IPS-NIHi7 (cell line): ENCODE measurements at regions not wholly inside any gene's neighbourhood (a gene's known extent, or its start where the extent isn't known, plus 50 kb on each side); places are given as distances from the start of the nearest gene placed in this dataset.
"Not testable (repeated sequence)": the region's sequence is repeated elsewhere in the genome, so short reads cannot be mapped to it uniquely, and the experiment has no call there.

Source experiments
- DNase-seq: peaks from one replicate; pipeline ENCODE4 v3.0.0; 2012; ENCODE audit warnings: mixed read lengths; ENCODE audit errors: extremely low spot score

DNA sequence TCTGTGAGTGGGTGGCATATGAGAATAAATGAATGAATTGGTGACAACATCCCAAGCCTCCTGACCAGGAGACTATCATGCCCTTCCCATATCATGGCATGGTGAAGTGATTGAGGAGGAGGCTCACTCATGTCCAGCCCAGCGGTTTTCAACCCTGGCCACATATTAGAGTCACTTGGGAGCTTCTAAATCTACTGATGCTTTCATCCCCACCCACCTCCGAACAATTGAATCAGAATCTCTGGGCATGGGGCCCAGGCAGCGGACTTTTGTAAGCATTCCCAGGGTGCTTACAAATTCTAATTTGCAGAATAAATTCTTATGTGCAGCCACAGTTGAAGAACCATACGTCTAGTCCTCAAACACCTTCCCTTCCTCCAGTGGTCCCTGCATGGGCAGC, 81.7 kb upstream of the SEC11C start:
- DNase-seq: no peak

DNA sequence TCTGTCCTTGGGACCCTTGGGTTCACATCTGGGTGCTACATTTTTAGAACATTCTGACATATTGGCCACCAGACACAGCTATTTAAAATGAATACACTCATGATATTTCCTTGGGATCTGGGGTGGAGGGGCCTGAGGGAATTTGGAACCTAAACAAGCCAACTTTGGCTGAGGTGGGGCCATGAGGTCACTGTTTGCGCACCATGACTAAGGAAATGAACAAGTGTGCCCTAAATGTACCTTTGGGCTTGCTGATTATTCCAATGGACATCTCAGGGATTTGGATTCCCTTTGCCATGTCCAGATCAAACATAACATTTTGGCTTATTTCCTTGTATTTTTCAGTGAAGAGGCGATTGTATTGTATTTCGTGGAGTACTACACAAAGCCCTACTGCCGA, 80.5 kb upstream of the SEC11C start:
- no peak for DNase-seq

DNA sequence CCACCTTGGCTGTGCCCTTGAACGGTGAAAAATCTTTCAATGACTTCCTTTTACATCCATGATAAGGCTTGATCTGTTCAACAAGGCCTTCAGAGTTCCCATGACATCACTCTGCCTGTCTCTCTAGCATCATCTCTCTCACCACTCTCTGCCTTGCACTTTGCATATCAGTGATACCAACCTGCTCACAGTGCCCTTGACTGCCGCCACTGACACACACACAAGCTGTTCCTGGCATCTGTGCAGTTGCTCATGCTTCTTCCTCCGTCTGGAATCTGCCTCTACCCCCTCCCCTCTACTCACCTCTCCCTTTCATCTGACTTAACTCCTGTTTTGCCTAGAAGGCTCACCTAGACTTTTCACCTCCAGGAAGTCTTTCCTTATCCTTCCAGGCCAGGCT, 79.1 kb upstream of the SEC11C start:
- DNase-seq: no peak

DNA sequence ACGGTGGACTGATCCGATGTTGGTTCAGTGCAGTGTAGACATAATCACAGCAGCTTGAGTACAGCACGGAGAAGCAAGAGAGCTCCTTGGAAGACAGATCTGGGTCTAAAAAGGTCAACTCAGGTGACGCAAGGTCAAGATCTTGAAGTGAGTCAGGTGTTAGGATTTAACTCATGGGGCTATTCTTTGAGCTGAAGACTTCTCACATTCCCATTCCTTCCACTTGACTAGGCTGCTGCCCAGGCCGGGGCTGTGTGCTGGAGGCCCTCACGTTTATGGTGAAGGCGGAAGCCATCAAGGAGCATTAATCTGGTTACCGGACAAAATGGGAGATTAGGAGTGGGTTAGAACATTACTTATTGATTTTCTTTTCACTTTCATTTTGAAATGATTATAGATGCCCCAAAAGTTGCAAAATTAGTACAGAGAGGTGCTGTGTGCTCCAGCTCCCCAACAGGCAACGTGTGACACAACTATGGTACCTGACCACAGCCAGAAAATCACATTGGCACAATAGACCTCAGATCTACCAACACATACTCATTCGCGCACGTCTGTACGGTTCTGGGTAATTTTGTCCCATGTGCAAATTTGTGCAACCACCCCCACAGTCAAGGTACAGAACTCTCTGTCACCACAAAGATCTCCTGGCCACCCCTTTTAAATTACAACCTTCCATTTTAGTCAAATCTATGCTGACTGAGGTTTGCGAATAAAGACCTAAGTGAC, 77.6 kb upstream of the SEC11C start:
- no peak for DNase-seq

DNA sequence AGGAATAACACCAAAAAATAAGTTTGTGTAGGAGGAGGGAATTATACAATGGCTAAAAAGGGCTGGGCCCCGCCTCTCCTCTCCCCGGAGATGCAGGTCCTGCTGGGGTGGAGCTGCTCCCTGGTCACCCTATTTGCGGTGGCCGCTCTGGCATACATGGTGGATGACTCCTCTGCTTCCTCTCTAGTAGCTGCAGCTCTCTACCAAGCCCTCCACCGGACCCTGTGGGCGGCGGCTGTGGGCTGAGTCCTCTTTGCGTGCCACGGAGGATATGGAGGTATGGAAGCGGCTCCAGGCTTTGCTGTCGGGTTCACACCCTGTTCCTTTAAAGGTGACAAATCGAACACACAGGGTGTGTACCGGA, 77.1 kb upstream of the SEC11C start:
- DNase-seq: no peak

DNA sequence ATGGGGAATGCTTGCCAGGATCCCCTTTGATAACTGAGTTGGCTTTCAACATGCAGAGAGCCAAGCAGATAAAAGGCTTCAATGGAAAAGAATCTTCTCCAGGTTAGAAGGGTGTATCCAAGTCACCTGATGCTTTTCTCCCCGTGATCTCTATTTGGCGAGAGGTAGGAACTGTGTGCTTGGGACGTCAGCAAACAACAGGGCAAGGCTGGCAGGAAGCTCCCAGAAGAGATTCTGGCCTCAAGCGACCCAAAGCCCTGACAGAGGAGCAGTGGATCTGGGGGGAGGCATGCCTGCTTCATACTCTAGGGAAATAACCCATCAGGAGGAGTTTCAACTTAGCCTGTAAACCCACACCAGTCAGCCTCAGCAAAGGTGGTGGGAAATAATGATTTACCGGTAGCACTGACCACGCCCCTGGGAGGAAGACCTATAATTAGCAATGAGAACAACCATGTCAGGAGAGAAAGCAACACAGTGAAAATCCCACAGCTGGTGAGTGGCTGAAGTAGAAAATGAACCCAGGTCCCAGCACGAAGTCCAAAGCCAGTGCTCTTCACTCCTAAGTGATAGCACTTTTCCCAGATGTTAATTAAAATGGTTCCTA, 76.3 kb upstream of the SEC11C start:
- no peak for DNase-seq

DNA sequence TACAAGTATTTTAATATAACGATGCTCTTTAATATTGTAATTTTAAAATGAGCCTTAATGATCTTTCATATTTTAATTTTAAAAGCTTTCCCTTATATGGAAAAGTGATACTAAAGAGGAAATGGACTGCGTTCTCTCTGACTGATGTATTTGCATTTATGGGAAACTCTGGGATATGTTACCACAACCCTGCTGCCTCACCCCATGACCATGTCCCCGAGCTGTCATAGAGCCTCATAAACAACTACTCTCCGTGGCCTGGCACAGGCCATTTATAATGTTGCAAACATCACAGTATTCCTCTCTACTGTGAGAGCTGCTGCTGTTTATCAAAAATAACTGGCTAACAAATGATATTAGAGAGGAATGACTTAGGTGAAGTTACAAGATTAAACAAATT, 75.8 kb upstream of the SEC11C start:
- no peak for DNase-seq

DNA sequence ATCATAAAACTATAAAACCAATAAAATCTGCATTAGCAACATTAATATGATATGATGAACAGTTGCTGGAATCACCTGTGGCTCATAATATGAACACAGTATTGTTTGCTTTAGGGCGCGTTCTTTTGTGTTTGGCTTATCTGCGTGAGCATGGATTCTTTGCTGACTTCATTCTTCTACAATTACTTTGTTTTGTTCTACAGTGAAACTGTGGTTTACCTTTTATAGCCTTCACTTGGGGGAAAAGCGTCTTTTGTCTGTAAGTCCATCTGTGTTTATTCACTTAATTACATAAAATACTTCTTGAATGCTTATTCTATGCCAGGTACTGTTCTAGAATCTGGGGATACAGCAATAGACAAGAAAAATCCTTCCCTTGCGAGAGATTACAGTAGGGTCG, 74.0 kb upstream of the SEC11C start:
- DNase-seq: no peak

DNA sequence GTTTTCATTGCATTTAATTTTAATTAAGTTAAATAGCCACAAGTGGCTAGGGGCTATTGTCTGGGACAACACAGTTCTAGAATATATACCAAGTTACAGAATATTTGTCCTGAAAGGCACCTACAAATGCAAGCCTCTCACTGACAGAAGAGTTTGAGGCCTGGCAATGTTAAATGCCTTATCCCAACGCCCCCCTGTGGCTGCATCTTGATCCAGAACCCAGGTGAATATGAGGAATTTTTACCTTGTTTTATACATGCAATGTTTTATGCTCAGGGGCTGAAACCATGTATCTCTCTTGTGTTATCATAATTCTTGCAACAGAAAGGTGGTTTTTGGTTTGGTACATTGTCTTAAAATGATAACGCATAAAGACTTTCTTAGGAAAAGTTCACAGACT, 71.8 kb upstream of the SEC11C start:
- DNase-seq: peak; percentile 33

DNA sequence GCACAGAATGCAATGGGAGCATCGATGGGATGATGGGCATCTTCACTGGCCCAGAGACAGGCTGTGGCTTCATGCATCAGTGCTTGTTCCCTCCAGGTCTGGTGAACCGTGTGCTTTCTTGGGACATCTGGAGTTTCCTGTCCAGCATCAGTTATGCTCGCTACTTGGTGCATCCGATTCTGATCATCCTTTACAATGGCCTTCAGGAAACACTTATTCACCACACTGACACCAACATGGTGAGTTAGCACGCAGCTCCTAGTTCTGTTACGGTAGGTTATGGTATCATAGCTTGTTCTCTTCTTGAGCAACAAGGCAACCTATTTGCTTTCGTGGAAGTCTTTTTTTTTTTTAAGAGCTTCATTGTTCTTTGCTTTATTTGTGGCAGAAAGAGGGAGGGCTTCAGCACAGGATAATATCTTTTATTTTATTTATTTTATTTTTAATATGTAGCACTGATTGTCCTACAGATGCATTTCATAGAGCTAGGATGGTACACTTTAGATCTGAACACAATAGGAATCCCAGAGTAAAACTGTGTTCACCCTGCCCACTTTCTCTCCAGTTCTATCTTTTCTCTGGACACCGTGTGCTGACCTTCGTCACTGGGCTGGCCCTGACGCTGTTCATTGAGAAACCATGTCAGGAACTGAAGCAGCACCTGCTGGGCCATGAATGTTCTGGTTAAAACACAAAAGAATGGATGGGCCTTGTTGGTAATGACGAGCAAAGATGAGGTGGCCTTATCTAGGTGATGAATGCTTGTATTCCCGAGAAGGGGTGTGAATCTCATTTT, 71.2 kb upstream of the SEC11C start:
- DNase-seq: no peak

DNA sequence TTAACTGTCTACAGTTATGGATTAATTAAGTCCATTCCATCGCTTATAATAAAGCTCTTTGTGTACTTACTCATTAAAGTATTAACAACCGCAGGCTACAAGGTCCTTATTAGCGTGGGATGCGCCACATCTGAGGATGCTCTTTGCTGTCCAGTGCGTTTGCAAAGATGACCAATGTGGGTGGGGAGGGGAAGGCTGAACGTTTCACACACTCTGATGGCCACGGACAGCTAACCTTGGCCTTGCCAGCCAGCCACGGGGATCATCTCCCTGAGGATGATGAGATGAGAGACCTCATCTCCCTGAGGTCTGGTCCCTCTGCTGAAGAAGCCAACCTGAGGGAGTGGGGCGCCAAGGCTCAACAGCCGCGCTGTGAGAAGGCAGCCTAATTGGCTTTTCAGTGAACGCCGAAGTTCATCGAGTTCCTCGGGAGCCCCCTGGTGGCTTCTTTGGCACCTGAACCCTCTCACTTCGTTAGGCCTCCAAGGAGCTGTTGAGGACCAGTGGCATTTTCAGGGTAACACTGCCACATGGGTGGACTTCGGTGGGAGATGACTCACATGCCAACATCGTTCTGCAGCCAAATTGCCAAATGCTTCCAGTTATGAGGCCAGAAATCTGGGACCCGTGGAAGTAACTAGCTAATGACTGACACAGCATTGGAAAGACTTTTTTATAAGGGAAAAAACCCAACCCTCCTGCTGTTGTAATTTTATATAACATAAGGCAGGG, 69.3 kb upstream of the SEC11C start:
- peak; percentile 90 for DNase-seq

DNA sequence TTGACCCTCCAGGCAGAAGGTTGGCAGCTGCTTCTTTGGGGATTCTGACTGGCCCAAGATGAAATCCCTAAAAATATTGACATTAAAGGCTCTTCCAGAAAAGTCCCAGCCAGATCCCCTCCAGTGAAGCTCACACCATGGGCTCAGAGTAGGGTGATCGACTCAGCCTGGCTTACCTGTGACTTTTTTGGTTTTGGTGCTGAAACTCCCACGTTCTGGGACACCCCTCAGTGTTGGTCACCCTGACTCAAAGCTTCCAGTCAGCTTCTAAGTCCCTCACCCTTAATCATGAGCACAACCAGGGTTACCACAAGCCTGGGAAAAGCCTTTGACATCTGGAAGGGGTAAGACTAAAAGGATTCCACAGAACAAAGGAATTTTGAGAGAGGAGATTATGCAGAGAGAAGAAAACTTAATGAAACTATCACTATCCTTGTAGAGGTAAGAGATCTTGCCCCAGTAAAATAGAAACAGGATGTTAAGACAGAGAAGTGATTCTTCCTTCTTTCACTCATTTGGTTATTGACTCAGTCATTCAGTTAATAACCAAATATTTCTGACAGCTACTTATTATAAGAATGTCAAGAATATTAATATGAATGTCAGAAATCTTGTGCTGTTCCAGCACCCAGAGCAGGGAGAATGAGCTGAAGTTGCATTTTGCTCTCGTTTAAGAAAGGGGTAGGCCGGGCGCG, 66.8 kb upstream of the SEC11C start:
- no peak for DNase-seq

DNA sequence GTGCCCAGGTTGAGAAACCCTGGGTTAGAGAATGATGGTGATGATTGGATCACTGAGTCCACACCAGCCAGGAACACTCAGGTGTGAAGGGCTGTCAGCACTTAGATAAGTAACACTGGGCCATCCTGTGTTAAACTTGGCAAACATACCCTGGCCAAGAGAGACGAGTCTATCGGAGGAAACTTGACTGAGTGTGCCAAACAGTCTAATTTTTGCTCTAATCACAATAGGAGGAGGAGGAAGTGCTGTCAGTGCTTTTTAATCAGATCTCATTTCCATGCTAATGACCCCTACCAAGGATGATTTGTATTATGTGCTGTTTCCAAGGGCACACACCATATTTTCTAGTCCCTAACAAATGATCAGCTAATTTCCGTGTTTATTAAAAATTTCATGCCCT, 63.8 kb upstream of the SEC11C start:
- DNase-seq: no peak

DNA sequence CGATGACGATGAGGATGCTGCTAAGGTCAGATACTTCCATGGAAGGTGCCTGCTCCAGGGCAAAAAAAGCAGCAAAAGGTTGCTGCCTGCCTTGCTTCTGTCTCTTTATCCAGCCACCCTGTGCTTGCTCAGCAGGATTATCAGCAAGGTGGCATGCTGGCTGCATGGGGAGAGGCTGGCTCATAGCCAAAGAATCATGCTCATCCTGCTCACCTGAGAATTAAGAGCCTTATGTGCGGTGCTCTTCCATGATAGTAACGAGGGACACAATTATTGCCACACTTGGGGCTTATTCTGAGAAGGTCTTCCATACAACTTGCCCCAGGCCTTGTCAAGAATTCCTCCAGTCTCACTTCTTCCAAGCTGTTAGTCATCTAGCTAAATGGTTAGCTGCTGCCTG, 60.4 kb upstream of the SEC11C start:
- no peak for DNase-seq

DNA sequence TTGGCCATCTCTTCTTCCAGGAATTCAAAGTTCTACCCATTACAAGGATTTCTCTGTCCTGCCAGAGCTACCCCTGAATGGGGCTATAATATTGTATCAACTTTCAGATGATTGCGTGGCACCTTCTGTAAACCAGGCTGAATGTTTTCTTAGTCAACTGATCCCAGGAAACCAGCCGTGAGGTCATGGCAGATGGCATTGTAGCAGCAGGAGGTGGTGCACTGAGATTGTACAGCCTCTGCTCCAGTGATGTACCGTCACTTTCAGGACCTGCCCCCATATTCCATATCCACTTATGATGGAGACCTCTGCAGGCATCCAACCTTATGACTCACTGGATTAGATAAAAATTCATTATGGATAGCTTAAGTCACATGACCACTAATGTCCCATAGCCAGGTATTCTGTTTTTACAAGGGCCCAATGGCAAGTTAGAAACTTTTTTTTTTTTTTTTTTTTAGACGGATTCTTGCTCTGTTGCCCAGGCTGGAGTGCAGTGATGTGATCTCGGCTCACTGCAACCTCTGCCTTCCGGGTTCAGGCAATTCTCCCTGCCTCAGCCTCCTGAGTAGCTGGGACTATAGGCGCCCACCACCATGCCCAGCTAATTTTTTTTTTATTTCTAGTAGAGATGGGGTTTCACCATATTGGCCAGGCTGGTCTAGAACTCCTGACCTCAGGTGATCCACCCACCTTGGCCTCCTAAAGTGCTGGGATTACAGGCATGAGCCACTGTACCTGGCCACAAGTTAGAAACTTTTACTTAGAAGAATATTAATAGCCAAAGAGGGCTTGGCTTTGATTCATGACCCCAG, 59.8 kb upstream of the SEC11C start:
- DNase-seq: not testable (repeated sequence)

DNA sequence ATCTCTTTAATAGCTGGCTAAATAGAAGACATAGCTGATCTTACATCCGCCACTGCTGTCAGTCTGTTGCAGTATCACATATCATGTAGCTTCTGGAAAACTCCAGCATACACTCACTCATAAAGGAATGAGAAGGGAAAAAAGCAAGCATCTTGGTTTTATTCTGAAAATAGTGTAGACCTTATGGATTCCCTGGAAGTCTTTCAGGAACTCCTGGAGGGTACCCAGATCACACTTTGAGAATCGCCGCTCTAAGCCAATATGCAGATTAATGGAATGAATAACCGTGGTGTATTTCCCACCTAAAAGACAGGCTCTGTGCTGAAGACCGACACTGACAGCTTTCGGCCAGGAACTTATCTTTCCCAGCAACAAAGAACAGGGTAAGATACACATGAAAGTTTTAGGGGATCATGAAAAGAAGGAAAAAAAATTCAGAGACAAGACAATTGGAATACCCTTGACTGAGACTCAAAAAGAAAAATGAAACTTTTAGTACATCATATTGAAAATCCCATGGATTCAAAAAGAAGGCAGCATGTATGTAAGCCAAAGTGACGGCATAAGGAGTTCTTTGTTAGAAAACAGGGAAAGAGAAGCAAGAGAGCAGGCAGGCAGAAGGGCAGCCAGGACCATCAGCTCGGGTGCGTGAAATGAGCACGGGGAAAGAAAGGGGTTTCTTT, 56.4 kb upstream of the SEC11C start:
- no peak for DNase-seq

DNA sequence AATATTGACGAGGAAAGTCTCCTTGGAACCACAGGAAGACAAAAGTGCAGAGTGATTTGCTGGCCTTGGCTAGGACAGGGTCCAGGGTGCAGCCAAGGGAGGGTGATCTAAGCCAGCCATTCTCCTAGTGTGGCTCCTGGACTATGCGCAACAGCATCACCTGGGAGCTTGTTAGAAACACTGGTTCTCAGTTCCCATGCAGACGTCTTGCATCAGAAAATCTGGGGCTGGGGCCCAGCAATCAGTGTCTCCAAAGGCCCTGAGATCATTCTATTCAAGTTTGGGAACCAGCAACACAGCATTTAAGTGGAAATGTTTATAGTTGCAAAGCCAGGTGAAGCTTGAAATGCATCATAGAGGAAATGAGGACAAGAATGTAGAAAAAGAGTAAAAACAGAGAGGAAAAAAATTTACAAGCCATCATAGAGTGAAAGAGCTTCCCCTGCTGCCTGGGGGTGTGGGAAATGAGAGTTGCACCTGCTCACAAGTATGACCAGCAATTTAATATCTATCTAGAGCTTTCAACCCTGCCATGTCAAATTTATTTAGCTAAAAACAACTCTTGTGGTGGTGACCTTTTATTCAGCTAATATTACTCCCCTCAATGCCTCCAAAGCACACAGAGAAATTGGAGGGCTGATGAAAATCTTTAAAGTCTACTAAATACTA, 54.4 kb upstream of the SEC11C start:
- no peak for DNase-seq

DNA sequence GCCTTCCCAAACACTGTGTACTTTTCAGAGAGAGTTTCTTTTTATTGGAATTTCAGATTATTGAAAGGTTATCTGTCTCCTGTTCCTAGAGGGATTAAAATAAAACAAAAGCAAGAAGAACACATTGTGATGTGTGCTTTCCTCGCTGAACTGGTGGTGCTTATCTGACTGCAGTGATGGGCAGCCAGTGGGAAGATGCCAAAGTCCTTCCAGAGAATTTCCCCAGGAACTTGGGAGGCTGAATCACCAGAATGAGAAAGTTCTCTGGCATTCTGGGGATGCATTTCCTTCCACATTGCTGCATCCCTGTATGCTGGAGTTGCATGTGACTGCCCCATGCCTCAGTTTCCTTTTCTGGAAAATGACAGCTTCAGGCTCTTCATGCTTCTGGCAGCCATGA, 53.9 kb upstream of the SEC11C start:
- DNase-seq: no peak

DNA sequence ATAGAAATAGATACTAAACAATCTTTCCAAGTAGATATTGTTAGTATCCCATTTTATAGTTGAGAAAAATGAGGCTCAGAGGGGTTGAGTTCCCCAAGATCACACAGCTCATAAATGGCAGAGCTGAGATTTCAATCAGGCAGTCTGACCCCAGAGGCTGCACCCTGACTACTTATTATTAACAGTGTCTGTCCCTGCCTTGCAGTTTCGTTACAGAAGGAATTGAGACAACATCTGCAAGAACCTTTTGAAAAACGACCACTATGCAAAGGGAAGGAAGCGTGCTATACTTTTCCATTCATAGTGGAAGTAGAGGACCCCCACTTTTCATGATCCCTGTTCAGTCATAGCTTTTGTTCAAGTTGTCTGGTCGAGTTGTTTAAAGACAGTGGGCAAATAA, 53.2 kb upstream of the SEC11C start:
- DNase-seq: no peak

DNA sequence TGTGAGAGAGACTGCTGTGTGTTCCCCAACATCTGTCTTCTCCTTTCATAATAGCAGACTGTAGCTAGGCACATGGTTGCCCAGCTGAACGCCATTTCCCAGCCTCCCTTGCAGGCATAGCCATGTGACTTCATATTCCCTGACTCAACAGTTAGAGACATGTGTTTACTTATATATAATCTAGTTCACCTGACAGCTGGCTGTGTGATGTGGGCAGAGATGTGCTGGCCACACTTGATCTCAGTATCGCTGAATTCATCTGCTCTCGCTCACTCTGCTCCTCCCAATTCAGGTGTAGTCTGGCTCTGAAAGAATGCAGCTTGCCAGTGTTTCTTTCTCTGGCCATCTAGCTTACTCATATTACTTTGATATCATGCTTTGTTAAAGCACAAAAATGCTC, 52.3 kb upstream of the SEC11C start:
- DNase-seq: no peak
